Astrocyte (in vitro differentiated cells and primary cell): ENCODE measurements at regions not wholly inside any gene's neighbourhood (a gene's known extent, or its start where the extent isn't known, plus 50 kb on each side); places are given as distances from the start of the nearest gene placed in this dataset.

Source experiments
- EZH2 ChIP-seq: IDR thresholded peaks from 2 replicates; pipeline ENCODE4 v1.6.1; 2012; ENCODE audit warnings: mild to moderate bottlenecking, low read length, inconsistent platforms; ENCODE audit not compliant: insufficient read depth
- TF ChIP-seq, protein P1 (sequence below): IDR thresholded peaks from 2 replicates; pipeline ENCODE4 v1.5.1; 2011; ENCODE audit warnings: low read depth, mild to moderate bottlenecking, inconsistent platforms, low read length, moderate library complexity; ENCODE audit not compliant: insufficient read depth

GRCh38 chr2:187644486-187644885 is 90.3 kb upstream of the TFPI start:
- no peak for TF ChIP-seq EZH2
- TF ChIP-seq, protein P1, sequence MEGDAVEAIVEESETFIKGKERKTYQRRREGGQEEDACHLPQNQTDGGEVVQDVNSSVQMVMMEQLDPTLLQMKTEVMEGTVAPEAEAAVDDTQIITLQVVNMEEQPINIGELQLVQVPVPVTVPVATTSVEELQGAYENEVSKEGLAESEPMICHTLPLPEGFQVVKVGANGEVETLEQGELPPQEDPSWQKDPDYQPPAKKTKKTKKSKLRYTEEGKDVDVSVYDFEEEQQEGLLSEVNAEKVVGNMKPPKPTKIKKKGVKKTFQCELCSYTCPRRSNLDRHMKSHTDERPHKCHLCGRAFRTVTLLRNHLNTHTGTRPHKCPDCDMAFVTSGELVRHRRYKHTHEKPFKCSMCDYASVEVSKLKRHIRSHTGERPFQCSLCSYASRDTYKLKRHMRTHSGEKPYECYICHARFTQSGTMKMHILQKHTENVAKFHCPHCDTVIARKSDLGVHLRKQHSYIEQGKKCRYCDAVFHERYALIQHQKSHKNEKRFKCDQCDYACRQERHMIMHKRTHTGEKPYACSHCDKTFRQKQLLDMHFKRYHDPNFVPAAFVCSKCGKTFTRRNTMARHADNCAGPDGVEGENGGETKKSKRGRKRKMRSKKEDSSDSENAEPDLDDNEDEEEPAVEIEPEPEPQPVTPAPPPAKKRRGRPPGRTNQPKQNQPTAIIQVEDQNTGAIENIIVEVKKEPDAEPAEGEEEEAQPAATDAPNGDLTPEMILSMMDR: no peak
